VCaP (cell line): ENCODE measurements at regions not wholly inside any gene's neighbourhood (a gene's known extent, or its start where the extent isn't known, plus 50 kb on each side); places are given as distances from the start of the nearest gene placed in this dataset.

Experiments
- H3K27ac ChIP-seq: fragments of 450-650 bp; 2 replicates; pipeline ENCODE4 v1.5.1; 2017
- TF ChIP-seq, protein P1 (sequence below): fragments of 450-650 bp; conservative IDR thresholded peaks from 2 replicates; pipeline ENCODE4 v1.5.1; 2017; ENCODE audit warnings: mild to moderate bottlenecking, moderate library complexity

DNA sequence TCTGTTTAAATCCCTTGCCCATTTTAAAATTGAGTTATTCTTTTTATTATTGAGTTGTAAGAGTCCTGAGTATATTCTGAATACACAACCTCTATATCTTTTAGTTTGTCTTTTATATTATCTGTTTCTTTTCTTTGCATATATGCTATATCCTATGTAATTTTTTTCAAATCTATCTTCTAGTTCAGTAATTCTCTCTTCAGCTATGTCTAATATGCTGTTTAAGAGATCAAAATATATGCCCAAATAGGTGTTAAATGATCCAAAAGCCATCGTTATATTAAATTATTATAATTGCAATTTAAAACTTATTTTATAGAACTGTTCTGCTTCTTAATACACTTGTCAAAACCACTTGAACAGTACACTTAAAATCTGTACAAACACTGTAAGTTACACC, 107.4 kb upstream of the TSPAN5 start:
- TF ChIP-seq, protein P1, sequence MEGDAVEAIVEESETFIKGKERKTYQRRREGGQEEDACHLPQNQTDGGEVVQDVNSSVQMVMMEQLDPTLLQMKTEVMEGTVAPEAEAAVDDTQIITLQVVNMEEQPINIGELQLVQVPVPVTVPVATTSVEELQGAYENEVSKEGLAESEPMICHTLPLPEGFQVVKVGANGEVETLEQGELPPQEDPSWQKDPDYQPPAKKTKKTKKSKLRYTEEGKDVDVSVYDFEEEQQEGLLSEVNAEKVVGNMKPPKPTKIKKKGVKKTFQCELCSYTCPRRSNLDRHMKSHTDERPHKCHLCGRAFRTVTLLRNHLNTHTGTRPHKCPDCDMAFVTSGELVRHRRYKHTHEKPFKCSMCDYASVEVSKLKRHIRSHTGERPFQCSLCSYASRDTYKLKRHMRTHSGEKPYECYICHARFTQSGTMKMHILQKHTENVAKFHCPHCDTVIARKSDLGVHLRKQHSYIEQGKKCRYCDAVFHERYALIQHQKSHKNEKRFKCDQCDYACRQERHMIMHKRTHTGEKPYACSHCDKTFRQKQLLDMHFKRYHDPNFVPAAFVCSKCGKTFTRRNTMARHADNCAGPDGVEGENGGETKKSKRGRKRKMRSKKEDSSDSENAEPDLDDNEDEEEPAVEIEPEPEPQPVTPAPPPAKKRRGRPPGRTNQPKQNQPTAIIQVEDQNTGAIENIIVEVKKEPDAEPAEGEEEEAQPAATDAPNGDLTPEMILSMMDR = no peak
- no peak overlapping the region for H3K27ac ChIP-seq

DNA sequence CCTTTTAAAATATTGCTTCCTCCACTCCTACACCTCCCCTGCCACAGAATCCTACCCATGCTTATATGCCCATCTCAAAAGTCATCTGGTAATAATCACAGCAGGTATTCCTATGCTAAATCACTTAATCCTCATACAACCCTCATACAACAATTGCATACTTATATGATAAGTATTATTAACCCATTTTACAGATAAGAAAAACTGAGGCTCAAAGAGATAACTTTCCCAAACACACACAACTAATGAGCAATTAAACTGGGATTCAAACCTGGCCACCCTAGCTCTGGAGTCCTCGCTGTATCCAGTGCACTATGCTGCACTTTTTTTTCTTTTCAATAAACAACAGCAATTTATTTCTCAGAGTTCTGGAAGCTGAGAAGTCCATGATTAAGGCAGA, 99.8 kb upstream of the TSPAN5 start:
- H3K27ac ChIP-seq = no peak overlapping the region
- TF ChIP-seq, protein P1 = no peak

DNA sequence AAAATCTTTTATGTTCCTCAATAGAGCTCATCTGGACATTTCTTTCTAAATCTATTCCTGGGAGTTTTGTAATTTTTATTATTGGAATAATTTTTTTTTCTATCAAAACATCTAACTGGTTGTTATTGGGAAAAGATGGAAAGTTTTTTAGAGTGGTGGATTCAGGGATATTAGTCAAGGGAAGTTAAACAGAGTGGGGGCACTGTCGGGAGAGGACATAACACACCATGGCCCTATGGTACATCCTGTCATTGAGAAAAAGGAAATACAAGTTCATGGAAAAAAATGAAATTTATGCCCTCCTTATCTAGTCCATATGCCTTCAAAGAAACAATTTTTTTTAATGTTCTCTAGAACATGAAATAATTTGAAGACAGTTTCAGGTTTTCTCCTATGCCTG, 96.3 kb upstream of the TSPAN5 start:
- TF ChIP-seq, protein P1 = no peak
- no peak overlapping the region for H3K27ac ChIP-seq

DNA sequence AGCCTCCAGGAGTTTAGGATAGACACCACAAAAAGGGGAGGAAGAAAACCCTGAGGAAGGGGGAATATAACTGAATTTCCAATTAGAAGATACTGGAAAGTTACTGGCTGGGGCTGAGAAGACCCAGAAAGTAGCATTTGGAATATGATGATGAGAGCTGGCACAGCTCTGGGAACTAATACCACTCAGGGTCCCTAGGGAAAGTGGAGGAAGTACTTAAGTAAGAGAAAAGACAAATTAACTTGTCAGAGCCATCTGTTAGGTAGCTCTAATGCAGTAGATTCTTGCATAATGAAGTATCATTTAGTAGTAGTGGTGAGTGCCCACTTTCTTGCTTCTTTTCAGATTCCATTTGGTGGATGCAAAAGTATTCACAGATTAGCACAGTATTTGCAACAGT, 90.8 kb upstream of the TSPAN5 start:
- TF ChIP-seq, protein P1 = no peak
- no peak overlapping the region for H3K27ac ChIP-seq

DNA sequence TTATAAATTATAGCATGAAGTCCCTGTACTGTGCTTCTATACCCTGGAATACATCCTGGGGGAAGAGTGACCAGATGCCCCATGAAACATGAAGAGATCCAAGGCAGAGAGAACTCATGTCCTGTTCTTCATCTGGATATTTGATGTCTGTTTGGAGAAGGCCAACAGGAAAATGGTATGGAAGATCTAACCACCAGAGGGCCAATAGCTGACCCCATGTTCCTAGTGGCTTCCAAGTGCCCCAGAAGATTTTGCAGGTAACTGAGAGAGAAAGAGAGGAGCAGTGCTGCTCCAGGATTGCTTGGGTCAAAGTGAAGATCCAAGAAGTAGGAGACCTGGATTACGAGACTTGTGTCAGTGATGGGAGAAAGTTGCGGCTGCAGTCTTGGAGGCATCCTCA, 90.2 kb upstream of the TSPAN5 start:
- peak overlapping the region; percentile 68 for H3K27ac ChIP-seq

DNA sequence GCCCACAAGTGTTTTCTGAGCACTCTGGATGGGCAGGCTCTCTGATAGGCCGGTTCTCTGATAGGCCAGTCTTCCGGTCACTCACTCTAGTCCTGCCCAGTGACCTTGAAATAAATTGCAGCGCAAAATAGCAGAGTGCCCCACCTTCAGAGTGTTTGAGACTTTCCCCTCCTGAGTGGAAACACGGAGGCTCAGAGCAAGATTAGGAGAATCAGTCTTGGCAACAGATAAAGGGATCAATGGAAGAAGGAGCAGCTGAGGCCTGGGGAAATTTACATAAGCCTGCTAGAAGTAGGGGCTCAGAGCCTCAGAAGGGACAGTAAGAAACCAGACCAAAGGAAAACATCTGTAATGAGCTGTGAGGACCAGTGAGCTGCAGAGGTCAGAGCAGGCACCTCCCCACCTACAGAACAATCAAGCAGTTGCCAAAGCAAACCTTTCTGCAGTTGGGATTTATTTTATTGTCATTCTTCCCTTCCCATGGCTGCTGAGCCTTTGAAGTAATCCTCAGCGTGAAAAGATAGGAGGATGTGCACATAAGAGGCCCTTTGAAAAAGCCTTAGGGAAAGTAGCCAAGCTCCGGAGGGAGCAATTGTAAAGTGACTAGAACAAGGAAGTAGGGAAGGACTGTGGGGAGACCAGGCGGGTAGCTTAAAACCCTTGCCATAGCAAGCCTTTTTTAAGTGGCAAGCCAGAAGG, 89.1 kb upstream of the TSPAN5 start:
- TF ChIP-seq, protein P1 = no peak
- H3K27ac ChIP-seq = peak overlapping the region; percentile 68

More for the DNA sequence above, 90.2 kb upstream of the TSPAN5 start:
- TF ChIP-seq, protein P1 = no peak

DNA sequence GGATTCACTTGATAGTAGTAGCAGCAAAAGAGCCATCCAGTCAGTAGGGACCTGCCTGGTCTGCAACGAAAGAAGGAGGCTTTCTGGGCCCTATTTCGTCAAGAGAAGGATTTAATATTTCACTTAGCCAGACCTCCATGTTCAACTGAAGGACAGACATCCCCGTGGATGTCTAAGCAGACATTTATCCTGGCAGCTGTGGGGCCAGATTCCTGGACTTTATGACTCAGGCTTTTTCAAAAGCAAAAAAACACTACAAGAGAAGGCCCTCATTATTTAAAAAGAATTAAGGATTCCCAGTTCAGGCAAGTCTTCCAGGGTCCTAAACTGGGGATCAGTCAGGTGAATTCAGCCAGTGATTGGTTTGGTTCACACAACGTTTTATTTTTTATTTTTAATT, 88.5 kb upstream of the TSPAN5 start:
- TF ChIP-seq, protein P1 = no peak
- H3K27ac ChIP-seq = peak overlapping the region; percentile 68
